Lower lobe of right lung (tissue), 2 donors: ENCODE measurements at regions not wholly inside any gene's neighbourhood (a gene's known extent, or its start where the extent isn't known, plus 50 kb on each side); places are given as distances from the start of the nearest gene placed in this dataset.
A peak's percentile ranks its signal among the peaks of the same experiment; 100 is the strongest.

ENCODE experiments used
- ATAC-seq, 2 donors: fragments of 200-7000 bp; cut with Tn5 transposase; one replicate each; pipeline ENCODE4 v1.9.1; 2020 to 2022; ENCODE audit warnings: mild to moderate bottlenecking in 2 of 2, moderate library complexity in 2 of 2
- DNase-seq: peaks from one replicate; pipeline ENCODE4 v3.0.0-alpha.2; 2020
- H3K27ac ChIP-seq: fragments of 200-600 bp; one replicate; pipeline ENCODE4 v1.8.0; 2022
- H3K27me3 ChIP-seq: fragments of 200-600 bp; one replicate; pipeline ENCODE4 v1.8.0; 2022; ENCODE audit warnings: low read depth
- H3K36me3 ChIP-seq: fragments of 200-600 bp; one replicate; pipeline ENCODE4 v1.8.0; 2022; ENCODE audit warnings: mild to moderate bottlenecking
- H3K4me1 ChIP-seq: fragments of 200-600 bp; one replicate; pipeline ENCODE4 v1.8.0; 2022
- H3K4me3 ChIP-seq: fragments of 200-600 bp; one replicate; pipeline ENCODE4 v1.8.0; 2022; ENCODE audit warnings: mild to moderate bottlenecking
- H3K9me3 ChIP-seq: fragments of 200-600 bp; one replicate; pipeline ENCODE4 v1.8.0; 2022
- intact Hi-C: fragments of 100-400 bp; cut with DNase I; formaldehyde crosslinking; loops from one replicate; pipeline ENCODE4 v1.11.0; 2022
- TF ChIP-seq, protein P1 (sequence below): fragments of 200-600 bp; IDR thresholded peaks from one replicate; pipeline ENCODE4 v1.8.0; 2022; ENCODE audit warnings: antibody characterized with exemption, mild to moderate bottlenecking
- donor health status: DM: no; HTN: yes; CAD: no; lungs with severe emphysema.

GRCh38 chr9:23596913-23597634 is 229.0 kb downstream of the ELAVL2 start:
- intact Hi-C loops = no loop called here
- ATAC-seq (peak; percentile 25 to 80), DNase-seq (no peak)
- Histone ChIP-seq H3K4me1 (no peaks in the 10 kb centered on the region), H3K9me3 (no peaks in the 10 kb centered on the region), H3K27me3 (no peaks in the 10 kb centered on the region), H3K36me3 (no peaks in the 10 kb centered on the region), H3K27ac (no peak overlapping the region), H3K4me3 (no peak overlapping the region)
- TF ChIP-seq, protein P1, sequence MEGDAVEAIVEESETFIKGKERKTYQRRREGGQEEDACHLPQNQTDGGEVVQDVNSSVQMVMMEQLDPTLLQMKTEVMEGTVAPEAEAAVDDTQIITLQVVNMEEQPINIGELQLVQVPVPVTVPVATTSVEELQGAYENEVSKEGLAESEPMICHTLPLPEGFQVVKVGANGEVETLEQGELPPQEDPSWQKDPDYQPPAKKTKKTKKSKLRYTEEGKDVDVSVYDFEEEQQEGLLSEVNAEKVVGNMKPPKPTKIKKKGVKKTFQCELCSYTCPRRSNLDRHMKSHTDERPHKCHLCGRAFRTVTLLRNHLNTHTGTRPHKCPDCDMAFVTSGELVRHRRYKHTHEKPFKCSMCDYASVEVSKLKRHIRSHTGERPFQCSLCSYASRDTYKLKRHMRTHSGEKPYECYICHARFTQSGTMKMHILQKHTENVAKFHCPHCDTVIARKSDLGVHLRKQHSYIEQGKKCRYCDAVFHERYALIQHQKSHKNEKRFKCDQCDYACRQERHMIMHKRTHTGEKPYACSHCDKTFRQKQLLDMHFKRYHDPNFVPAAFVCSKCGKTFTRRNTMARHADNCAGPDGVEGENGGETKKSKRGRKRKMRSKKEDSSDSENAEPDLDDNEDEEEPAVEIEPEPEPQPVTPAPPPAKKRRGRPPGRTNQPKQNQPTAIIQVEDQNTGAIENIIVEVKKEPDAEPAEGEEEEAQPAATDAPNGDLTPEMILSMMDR = no peak

DNA sequence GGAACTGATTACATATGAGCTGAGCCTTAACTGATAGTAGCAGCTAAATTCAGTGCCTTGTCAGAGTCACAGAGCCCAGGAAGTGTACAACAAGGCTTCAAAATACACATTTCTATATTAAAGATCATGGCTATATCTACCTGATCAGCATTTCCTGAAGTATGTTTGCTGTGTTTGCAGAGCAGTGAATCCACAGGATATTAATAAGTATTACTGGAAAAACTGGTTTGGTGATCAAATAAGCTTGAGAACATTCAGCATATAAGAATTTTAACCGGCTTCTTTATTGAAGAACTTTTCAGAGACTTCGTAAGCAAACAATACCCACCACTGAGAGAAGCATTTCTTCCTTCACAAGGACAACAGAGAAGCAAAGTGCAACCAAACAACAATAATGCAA is 227.0 kb downstream of the ELAVL2 start:
- intact Hi-C loops = no loop called here
- no peak for DNase-seq
- TF ChIP-seq, protein P1 = no peak

GRCh38 chr9:23603311-23603710 is 222.7 kb downstream of the ELAVL2 start:
- no peaks in the 10 kb centered on the region for H3K27me3 ChIP-seq
- no peak overlapping the region for H3K27ac ChIP-seq
- no peaks in the 10 kb centered on the region for H3K9me3 ChIP-seq
- intact Hi-C loops = no loop called here
- ATAC-seq (no peak), DNase-seq (no peak)
- H3K4me3 ChIP-seq = no peak overlapping the region
- H3K4me1 ChIP-seq = no peaks in the 10 kb centered on the region
- no peaks in the 10 kb centered on the region for H3K36me3 ChIP-seq
- TF ChIP-seq, protein P1 = no peak

More for the DNA sequence above, 227.0 kb downstream of the ELAVL2 start:
- Histone ChIP-seq H3K4me3 (no peak overlapping the region), H3K27me3 (no peaks in the 10 kb centered on the region), H3K36me3 (no peaks in the 10 kb centered on the region), H3K4me1 (no peaks in the 10 kb centered on the region), H3K9me3 (no peaks in the 10 kb centered on the region), H3K27ac (no peak overlapping the region)
- peak; percentile 42 to 70 for ATAC-seq

GRCh38 chr9:23606107-23606506 is 219.9 kb downstream of the ELAVL2 start:
- no peak for DNase-seq
- Histone ChIP-seq H3K4me3 (no peak overlapping the region), H3K36me3 (no peaks in the 10 kb centered on the region), H3K27me3 (no peaks in the 10 kb centered on the region), H3K4me1 (no peaks in the 10 kb centered on the region), H3K9me3 (no peaks in the 10 kb centered on the region), H3K27ac (no peak overlapping the region)
- intact Hi-C loops = no loop called here
- no peak for ATAC-seq
- TF ChIP-seq, protein P1 = no peak

DNA sequence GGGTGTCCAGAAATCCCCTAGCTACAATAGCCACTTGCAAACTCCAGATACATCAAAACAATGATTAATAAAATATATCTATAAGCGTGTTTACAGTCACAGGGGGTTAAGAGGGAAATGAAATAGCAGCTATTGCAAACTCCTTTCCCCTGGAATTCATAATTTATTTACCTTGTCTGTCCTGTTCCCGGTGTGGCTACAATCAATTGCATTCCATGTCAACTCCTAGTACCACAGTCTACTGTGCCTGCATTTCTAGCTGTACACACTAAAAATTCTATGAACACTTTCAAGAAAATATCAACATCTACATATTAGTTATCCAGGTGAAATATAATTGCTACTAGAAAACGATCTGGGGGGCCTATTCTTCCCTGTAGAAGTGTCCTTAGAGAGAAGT is 217.6 kb downstream of the ELAVL2 start:
- Histone ChIP-seq H3K36me3 (no peaks in the 10 kb centered on the region), H3K27me3 (no peaks in the 10 kb centered on the region), H3K9me3 (no peaks in the 10 kb centered on the region), H3K4me3 (no peak overlapping the region), H3K4me1 (no peaks in the 10 kb centered on the region), H3K27ac (no peak overlapping the region)
- no peak for ATAC-seq
- TF ChIP-seq, protein P1 = no peak
- intact Hi-C loops = no loop called here
- DNase-seq = no peak
